Ovary (tissue), 7 donors: ENCODE measurements at regions not wholly inside any gene's neighbourhood (a gene's known extent, or its start where the extent isn't known, plus 50 kb on each side); places are given as distances from the start of the nearest gene placed in this dataset.
A peak's percentile ranks its signal among the peaks of the same experiment; 100 is the strongest.

Source experiments
- DNase-seq, 5 donors: peaks; one replicate each; pipeline ENCODE4 v3.0.0-alpha.2; 2019 to 2020
- H3K27ac ChIP-seq, 2 donors: fragments of 200-600 bp; one replicate each; pipeline versions ENCODE4 v1.5.1 to v1.8.0; 2019 to 2022
- H3K27me3 ChIP-seq: fragments of 200-600 bp; one replicate; pipeline ENCODE4 v1.8.0; 2022
- H3K36me3 ChIP-seq: fragments of 200-600 bp; sonication (generic); one replicate; pipeline ENCODE4 v1.5.1; 2019
- H3K4me1 ChIP-seq: one replicate; pipeline ENCODE4 v1.8.1; 2013; ENCODE audit warnings: mild to moderate bottlenecking, moderate library complexity; ENCODE audit not compliant: insufficient read depth
- H3K4me3 ChIP-seq: fragments of 200-600 bp; sonication (generic); one replicate; pipeline ENCODE4 v1.5.1; 2017
- H3K9me3 ChIP-seq, 2 donors: fragments of 200-600 bp in 1 of 2; sonication (generic) in 1 of 2; one replicate each; pipeline versions ENCODE4 v1.5.1 to v1.8.1; 2013 to 2019; ENCODE audit warnings: mild to moderate bottlenecking in 1 of 2, moderate library complexity in 1 of 2
- EP300 ChIP-seq: sonication (generic); formaldehyde crosslinking; IDR thresholded peaks from one replicate; pipeline ENCODE4 v1.6.1; 2017; ENCODE audit warnings: antibody characterized with exemption
- POLR2A ChIP-seq: fragments of 450-650 bp; IDR thresholded peaks from one replicate; pipeline ENCODE4 v1.6.1; 2017; ENCODE audit warnings: antibody characterized with exemption, mild to moderate bottlenecking, moderate library complexity
- WGBS, 3 donors: extraction: QIAGEN DNeasy Blood & Tissue Kit in 1 of 3; methylation state at CpG; one replicate each; pipeline versions ENCODE4 v1.1.5 to v1.1.7; 2013 to 2017; 5-methylcytosine and 5-hydroxymethylcytosine counted together
- intact Hi-C, 4 donors: fragments of 100-400 bp; cut with DNase I; formaldehyde crosslinking; loops; one replicate each; pipeline versions ENCODE4 v1.11.0 to v1.15.1; 2022 to 2023
- TF ChIP-seq, protein P1 (sequence below), 3 donors: fragments of 450-650 bp in 2 of 3; fragments of 200-600 bp in 1 of 3; IDR thresholded peaks; one replicate each; pipeline versions ENCODE4 v1.5.1 to v1.8.0; 2016 to 2022; ENCODE audit warnings: antibody characterized with exemption in 3 of 3, mild to moderate bottlenecking in 1 of 3
- donor health status: DM: no; HTN: no; CAD: no; lungs with moderate emphysema.
- donor health status: DM: no; HTN: no; CAD: no.
- donor health status: Bipolar disorder and iron deficiency.
- donor health status: DM: no; HTN: no; CAD: no.
- donor health status: DM: yes; HTN: yes; CAD: no.

DNA sequence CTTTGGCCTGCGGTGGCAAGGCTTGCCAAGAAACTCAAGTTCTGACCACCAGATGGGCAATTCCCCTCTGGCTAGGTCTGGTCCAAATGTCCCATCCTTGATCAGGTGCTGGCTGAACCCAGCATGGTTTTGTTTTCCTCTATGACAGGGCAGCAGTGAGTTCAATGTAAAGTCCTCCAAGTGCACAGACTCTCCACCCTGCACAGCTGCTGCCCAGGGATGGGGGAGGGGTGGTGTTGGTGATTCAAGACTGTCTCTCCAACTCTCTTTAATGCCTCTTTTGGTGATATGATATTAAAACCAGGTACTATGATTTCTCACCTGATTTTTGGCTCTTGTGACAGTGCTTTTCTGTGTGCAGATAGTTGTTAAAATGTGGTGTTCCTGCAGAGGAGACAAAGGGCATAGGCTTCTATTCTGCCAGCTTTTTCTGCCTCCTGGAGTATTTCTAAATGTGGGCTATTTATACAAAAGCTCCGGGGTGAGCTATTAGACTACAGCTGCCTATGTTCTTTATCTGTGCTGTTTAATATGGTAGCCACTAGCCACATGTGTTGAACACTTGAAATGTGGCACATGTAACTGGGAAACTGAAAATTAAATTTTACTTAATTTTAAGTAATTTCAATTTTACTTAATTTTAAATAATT is 64.0 kb upstream of the STK39 start:
- H3K4me3 ChIP-seq: no peak overlapping the region
- H3K4me1 ChIP-seq: peaks cover 7% of the 10 kb centered on the region
- H3K27me3 ChIP-seq: no peaks in the 10 kb centered on the region
- intact Hi-C loops: no loop called here
- WGBS, 3 donors: 43 to 60% (median 54%) methylated on average over 2 of the region's 2 CpGs
- DNase-seq: peak in 2 of 5 donors; percentile 19 to 25
- no peaks in the 10 kb centered on the region for H3K9me3 ChIP-seq
- peak overlapping the region in 1 of 2 donors; percentile 8 for H3K27ac ChIP-seq
- no peaks in the 10 kb centered on the region for H3K36me3 ChIP-seq
- TF ChIP-seq EP300: no peak

DNA sequence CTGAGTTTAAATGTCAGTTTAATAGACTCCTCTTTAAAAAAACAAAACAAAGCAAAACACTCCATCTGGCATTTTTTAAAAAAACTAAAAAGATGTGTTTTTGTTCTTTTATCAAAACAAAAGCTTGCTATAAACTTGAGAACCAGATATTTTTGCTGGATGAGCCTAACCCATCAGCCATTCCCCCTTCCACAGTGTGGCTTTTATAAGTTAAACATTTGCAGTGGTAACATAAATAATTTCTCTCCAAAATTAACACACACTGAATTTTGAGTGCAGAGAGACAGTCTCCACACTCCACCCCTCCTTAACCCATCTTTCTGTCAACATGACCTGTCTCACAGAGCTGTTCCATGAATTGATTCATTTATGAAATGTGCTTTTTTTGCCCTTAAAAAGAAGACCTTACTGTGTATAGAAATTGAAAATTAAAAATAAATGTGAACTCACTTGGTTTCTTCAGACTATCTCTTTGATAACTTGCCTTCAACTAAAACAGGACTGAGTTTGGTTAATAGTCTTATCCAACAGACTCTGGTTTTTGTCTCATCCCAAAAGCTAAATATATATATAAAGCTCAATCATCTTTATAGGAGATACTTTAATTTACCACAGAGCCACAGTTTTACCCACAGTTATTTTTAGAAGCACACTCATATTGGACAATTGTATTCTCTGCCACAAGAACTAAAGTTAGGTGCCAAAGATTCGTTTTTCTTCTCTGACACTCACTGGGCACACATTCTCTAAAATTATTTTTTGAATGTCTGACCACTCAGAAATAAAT is 64.8 kb upstream of the STK39 start:
- H3K27me3 ChIP-seq: no peaks in the 10 kb centered on the region
- no peak for DNase-seq
- no peak overlapping the region for H3K4me3 ChIP-seq
- intact Hi-C loops: no loop called here
- peaks cover 7% of the 10 kb centered on the region for H3K4me1 ChIP-seq
- H3K9me3 ChIP-seq: no peaks in the 10 kb centered on the region
- 4 to 16% (median 11%) methylated on average over 1 of the region's 1 CpG for WGBS, 3 donors
- no peak for TF ChIP-seq EP300
- H3K36me3 ChIP-seq: no peaks in the 10 kb centered on the region
- H3K27ac ChIP-seq: peak overlapping the region in 1 of 2 donors; percentile 8

DNA sequence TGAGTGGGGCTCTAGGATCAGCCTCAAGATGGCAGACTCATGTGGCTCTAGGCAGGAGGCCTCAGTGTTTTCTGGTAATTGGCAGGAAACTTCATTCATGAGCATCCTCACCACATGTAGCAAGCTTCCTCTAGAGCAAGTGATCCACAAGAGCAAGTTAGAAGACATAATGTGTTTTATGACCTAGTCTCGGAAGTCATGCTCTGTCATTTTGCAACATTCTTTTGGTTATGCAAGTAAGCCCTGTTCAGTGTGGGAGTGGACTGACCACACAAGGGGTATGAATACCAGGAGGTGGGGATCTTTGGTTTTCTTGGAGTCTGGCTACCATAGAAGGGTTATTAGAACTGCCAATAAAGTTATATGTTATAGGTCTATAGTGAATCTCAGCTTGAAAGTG is 66.8 kb upstream of the STK39 start:
- Histone ChIP-seq H3K27ac (no peak overlapping the region), H3K4me1 (peaks cover 7% of the 10 kb centered on the region), H3K9me3 (no peaks in the 10 kb centered on the region), H3K4me3 (no peak overlapping the region), H3K27me3 (no peaks in the 10 kb centered on the region), H3K36me3 (no peaks in the 10 kb centered on the region)
- DNase-seq: no peak
- WGBS, 3 donors: 92 to 100% (median 95%) methylated on average over 1 of the region's 1 CpG
- TF ChIP-seq, protein P1, sequence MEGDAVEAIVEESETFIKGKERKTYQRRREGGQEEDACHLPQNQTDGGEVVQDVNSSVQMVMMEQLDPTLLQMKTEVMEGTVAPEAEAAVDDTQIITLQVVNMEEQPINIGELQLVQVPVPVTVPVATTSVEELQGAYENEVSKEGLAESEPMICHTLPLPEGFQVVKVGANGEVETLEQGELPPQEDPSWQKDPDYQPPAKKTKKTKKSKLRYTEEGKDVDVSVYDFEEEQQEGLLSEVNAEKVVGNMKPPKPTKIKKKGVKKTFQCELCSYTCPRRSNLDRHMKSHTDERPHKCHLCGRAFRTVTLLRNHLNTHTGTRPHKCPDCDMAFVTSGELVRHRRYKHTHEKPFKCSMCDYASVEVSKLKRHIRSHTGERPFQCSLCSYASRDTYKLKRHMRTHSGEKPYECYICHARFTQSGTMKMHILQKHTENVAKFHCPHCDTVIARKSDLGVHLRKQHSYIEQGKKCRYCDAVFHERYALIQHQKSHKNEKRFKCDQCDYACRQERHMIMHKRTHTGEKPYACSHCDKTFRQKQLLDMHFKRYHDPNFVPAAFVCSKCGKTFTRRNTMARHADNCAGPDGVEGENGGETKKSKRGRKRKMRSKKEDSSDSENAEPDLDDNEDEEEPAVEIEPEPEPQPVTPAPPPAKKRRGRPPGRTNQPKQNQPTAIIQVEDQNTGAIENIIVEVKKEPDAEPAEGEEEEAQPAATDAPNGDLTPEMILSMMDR (IDR thresholded peaks at IDR 0.05): no peak
- TF ChIP-seq EP300 (no peak), POLR2A (no peak)
- intact Hi-C loops: no loop called here

DNA sequence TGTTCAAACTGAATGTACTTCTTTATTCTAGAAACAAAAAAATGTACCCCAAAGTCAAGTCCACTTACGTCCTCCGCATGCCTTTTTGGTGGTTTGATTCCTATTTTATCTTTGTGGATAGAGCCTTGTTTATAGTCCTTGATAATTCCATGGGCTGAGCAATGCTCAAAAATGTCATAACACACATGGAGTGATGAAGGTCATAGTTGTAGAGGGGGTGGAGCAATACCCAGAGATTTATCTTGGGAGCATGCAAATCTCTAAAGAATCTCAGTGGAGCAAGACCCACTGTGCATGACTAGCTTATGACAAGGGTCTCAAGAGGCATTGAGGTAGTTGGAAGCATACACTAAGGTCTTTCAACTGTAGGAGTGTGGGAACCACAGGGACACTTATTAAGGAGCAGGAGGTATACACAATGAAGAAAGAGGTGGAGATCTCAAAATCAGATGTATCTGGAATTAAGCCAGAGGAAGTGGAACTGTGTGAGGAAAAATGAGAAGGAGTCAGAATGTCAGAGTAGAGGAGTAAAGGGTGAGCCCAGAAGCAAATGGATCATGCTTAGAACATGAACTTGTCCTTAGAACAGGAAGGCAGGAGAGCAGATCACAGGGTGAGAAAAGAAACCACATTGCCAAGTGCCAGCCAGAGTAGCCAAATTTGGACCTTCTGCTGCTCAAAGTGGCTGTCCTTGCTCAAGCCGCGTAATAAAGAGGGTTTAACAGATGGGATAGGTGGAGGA is 68.1 kb upstream of the STK39 start:
- DNase-seq: no peak
- Histone ChIP-seq H3K4me1 (peaks cover 7% of the 10 kb centered on the region), H3K4me3 (no peak overlapping the region), H3K27me3 (no peaks in the 10 kb centered on the region), H3K36me3 (no peaks in the 10 kb centered on the region), H3K27ac (no peak overlapping the region), H3K9me3 (no peaks in the 10 kb centered on the region)
- intact Hi-C loops: no loop called here
- WGBS, 3 donors: 45 to 78% (median 52%) methylated on average over 4 of the region's 4 CpGs
- TF ChIP-seq POLR2A (no peak), EP300 (no peak)
- TF ChIP-seq, protein P1 (IDR thresholded peaks at IDR 0.05): no peak

DNA sequence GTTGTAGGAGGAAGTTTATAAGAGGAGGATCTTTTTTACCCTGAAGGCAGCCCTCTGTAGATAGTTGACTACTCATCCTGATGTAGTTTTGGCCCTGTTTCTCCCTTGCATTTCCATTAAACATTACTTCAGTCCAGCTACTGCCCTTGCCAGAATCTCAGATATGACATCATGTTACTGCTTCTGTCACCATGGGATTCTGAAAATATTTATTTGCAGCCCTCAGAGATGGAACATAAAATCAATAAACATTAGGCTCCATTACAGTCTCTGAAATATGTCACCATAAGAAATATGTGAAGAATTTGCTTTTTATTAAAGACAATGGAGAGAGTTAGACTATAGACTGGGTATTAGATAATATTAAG is 68.7 kb upstream of the STK39 start:
- H3K4me1 ChIP-seq: peaks cover 5% of the 10 kb centered on the region
- DNase-seq: no peak
- TF ChIP-seq POLR2A: no peak
- TF ChIP-seq EP300: no peak
- TF ChIP-seq, protein P1 (IDR thresholded peaks at IDR 0.05): no peak
- no peak overlapping the region for H3K27ac ChIP-seq
- no peaks in the 10 kb centered on the region for H3K36me3 ChIP-seq
- no peaks in the 10 kb centered on the region for H3K9me3 ChIP-seq
- intact Hi-C loops: no loop called here
- no peak overlapping the region for H3K4me3 ChIP-seq
- H3K27me3 ChIP-seq: no peaks in the 10 kb centered on the region
